Hypothalamus (tissue), 51 donors: ENCODE measurements at regions not wholly inside any gene's neighbourhood (a gene's known extent, or its start where the extent isn't known, plus 50 kb on each side); places are given as distances from the start of the nearest gene placed in this dataset.

ENCODE experiments used
- DNase-seq, 51 donors: peaks; one replicate each; lab custom pipeline; 2025; lab: John Stamatoyannopoulos, UW

GRCh38 chr3:94256888-94257813, 194.3 kb downstream of the NSUN3 start:
- DNase-seq: no peak

DNA sequence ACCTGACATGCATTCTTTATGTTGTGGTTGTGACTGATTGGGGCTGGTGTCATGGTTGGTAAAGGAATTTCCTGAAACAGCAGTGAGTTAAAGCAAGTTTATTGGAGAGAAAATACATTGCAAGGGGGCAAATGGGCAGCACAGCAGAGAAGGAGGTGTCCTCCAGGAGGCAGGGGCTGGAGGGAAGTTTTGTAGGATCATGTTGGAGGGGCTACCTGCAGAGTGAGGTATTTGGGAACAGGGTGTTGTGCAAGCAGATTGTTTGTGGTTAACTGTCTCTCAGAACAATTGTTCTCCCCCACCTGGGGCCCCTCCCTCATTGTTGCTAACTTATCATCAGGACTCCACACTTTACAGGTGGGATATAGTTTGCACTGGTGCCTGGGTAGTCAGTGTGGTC, 196.0 kb downstream of the NSUN3 start:
- no peak for DNase-seq

GRCh38 chr3:94259291-94259690, 196.4 kb downstream of the NSUN3 start:
- DNase-seq: no peak

DNA sequence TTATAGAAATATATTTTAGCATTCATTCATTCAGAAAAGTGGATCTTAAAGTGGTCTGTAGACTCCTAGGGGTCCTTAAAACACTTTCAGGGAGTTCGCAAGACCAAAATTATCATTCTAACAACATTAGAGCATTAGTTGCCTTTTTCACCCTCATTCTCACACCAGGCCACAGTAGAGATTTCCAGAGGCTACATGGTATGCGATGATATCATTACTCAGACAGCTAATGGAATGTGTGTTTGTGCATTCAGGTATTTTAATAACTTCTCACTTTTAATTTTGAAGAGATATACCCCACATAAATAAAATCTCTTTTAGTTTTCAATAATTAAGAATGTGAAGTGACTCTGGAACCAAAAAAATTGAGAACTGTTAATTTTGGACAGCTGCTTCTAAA, 206.9 kb downstream of the NSUN3 start:
- no peak for DNase-seq

- no peak for DNase-seq
These were observed 209.2 kb downstream of the NSUN3 start for GRCh38 chr3:94272016-94272415.

- DNase-seq: no peak
These were observed 218.1 kb downstream of the NSUN3 start for GRCh38 chr3:94280958-94281357.

DNA sequence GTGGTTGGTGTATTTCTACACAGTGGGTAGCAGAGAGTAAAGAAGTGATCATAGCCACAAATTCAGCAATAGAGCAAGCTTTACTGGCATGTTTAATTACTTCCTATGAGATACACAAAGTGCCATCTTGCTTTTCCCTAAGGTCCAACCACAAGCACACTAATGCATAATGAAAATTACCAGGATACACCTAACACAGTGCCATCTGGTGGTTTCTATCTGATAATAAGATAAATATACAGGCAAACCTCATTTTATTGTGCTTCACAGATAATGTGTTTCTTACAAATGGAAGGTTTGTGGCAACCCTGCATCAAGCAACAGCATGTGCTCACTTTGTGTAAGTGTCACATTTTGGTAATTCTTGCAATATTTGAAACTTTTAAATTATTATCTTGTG, 223.0 kb downstream of the NSUN3 start:
- DNase-seq: no peak

GRCh38 chr3:94291686-94292085, 228.8 kb downstream of the NSUN3 start:
- no peak for DNase-seq

DNA sequence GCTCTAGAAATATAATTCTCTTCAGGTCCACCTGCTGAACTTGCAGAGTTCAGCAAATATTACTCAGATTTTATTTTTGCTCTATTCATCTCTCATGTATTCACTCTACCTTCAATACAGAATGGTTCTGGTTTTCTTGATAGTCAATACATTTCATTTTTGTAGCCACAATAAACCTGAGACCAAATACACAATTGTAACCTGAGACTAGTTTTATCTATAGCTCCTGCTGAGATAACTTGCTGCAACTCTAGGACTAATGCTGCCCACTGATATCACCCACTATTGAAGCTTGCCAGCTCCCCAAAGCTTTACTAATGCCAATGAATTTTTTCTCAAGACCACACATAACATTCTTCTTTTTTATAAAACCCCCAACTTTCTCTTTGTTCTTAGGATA, 229.3 kb downstream of the NSUN3 start:
- DNase-seq: no peak

DNA sequence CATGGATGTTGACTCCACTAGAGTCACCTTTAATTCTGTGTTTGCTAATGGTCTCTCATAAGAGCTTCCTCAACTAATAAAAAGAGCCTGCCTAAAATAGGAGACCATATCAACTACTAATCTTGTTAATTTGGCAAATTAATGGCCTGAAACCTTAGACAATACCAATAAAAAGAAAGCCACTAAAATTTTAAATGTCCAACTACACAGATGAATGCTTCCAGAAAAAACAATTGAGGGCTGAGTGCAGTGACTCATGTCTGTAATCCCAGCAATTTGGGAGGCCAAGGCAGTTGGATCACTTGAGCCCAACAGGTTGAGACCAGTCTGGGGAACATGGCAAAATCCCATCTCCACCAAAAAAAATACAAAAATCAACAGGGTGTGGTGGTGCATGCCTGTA, 230.9 kb downstream of the NSUN3 start:
- DNase-seq: no peak

- no peak for DNase-seq
These were observed 231.9 kb downstream of the NSUN3 start for GRCh38 chr3:94294806-94295205.

DNA sequence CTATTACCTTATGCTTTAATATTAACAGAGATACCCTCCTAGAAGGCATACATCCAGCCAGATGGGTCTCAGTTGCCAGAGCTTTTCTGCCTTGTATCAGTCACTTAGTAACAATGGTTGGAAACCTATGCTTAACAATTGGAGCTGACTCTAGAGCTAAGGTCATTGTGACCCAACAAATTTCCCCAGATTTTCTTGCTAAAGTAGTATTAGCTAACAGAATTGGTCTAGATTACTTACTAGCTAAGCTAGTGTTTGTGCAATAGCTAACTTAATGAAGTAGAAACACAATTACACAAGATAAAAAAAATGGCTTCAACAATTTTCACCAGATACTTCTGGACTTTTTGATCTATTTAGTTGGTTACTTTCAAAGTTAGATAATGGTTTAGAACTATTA, 236.9 kb downstream of the NSUN3 start:
- no peak for DNase-seq

DNA sequence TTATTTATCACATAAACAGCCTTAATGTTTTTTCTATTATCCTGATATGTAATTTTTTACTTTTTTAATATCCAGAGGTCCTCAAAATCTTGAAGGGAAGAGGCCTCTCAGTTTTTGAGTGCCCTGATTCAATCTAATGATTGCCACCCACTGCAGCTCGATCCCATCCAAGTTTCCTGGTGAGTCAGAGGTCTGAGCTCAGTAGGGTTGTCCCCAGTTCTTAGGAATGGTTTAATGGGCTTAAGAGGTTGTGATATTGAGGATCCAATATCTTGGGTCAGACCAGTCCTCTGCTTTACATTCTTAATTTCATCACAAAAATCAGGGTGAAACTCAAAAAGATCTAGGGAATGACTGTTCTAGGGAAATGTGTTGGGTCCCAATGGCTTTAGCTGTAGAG, 238.5 kb downstream of the NSUN3 start:
- DNase-seq: no peak

DNA sequence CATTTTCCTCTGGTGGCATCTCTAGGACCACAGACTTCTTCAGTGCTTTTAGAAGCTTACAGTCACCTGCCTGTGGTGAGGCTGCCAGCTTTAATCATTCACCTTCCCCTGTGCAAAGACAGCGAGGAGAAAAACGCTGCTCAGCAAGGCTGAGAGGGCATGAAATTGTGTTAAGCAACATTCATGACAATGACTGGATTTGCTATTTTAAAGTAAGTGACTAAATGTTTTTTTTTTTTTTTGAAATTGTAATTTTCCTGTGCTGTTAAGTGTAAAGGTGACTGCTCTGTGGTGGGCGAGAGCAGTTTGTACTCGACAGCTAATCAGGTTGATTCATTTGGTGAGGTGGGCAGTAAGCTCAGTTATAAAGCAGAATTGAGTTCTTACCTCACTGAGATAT, 240.4 kb downstream of the NSUN3 start:
- peak in 3 of 51 donors; percentile 4 to 40 (median 4) for DNase-seq

- DNase-seq: peak in 5 of 51 donors; percentile 1 to 75 (median 22)
These were observed 241.0 kb downstream of the NSUN3 start for GRCh38 chr3:94303897-94304296.

DNA sequence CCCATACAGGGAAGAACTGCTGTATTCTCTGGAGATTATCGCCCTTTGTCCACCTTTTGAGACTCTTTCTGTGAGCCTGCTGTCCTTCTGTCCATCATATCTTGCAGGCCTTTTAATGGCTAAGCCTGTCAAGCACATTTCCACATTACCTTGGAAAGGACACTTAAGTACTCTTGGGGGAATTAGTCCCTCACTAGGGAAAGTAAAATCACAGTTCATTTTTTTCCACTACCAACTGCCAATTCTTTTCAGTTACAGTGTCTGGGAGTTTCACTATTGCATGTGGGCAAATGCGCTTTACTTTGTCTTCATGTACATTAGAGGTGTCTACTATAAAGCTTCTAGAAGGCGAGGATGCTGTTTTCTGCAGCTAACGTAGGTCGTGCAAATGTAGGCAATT, 242.1 kb downstream of the NSUN3 start:
- DNase-seq: no peak

DNA sequence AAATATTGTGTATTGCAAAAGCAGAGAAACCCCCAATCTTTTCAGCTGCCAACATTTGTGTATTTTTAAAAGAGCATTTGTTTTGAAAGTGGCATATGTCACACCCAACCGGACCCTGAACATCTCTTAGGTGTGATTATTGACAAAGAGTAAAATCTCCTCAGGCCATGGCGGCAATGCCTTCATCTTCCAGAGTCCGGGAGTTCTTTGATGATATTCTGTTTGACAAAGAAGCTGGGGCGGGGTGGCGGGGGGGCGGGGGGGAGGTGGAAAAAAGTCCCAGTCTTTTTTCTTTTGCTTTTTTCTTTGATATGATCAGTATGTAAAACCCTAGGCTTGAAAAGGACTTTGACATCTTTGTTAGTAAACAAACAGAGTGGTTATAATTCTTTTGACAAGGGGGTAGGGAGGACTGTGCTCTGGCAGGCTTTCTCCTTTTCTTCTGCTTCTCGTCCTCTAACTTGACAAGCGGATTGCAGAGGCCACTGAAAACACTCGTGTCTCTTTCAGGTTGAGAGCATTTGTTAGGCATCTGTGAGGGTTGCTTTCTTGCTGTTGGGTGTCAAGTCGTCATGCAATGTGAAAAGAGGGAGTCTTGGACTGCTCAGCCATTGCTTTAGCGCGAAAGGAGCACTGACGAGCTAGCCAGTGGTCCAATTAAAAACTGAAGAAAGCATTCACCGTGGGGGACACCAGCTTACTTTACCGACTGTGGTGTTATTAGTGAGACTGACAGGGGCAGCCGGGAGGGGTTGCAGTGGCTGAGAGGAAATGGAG, 243.2 kb downstream of the NSUN3 start:
- no peak for DNase-seq

DNA sequence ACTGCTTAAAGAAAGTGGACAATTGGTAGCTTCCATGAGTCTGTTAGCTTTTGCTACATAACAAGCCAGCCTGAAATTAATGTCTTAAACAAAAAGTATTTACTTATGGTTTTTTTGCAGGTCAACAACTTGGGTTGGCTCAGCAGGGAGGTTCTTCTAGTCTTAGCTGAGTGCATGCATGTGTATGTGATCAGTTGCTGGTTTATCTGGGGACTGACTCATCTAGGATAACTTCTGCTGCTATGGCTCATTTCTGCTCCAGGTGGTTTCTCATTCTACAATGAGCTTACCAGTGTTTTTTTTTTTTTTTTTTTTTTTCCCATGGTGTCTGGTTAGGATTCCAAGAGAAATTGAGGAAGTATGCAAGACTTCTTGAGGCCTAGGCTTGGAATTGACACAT, 244.7 kb downstream of the NSUN3 start:
- no peak for DNase-seq

- no peak for DNase-seq
These were observed 245.9 kb downstream of the NSUN3 start for GRCh38 chr3:94308767-94309166.

DNA sequence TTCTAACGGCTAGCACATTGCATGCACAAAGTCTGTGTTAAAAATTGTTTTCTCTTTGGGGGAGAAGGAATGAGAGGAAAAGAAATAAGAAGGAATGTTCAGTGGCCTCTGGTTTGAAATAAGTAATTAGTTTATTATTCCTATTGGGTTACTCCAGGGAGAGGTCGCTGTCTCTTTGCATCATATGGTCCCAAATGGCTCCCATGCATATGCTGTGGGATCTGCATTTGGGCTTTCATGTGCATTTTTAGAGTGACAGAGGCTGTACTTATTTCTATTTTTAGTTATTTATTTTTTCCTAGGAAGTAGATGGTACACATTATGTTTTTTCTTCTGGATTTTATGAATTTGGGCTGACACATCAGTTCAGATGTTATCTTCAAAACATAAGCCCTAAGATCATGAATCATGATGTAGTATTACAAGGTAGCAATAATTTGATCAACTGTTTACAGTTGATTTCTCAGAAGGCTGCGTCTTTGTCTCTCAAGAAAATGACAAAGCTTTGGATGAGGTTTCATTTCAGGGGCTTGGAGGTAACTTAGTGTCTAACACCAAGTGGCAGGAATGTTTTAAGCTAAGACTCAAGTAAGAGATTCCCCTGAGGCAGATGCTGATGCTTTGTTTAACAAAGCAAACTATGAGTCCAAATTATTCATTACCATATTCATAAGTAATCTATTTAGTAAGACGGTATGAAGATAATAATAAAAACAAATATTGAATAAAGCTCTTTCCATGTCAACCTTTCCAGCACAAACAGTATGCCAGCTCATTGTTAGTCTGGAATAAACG, 247.7 kb downstream of the NSUN3 start:
- DNase-seq: no peak

DNA sequence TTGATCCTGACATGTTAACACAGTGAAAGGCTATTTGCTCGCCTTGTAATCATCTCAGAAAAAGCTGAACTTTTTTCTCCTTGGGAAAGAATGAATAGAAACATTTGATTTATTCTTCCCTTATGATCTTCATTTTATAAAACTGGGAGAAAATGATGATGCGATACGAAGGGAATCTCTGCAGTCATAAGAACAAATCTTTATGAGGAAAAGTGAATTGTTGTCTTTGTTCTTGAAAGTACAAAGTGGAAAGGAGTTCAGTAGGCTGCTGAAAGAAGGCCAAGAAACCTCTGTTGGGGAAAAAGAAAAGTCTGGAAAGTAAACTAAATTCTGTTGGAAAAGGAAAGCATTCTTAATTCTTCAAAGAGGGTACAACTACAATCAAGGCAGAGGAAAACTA, 248.8 kb downstream of the NSUN3 start:
- DNase-seq: no peak
